ENCODE measurements at regions not wholly inside any gene's neighbourhood (a gene's known extent, or its start where the extent isn't known, plus 50 kb on each side); places are given as distances from the start of the nearest gene placed in this dataset.
"Not testable (repeated sequence)": the region's sequence is repeated elsewhere in the genome, so short reads cannot be mapped to it uniquely, and the experiment has no call there.

DNA sequence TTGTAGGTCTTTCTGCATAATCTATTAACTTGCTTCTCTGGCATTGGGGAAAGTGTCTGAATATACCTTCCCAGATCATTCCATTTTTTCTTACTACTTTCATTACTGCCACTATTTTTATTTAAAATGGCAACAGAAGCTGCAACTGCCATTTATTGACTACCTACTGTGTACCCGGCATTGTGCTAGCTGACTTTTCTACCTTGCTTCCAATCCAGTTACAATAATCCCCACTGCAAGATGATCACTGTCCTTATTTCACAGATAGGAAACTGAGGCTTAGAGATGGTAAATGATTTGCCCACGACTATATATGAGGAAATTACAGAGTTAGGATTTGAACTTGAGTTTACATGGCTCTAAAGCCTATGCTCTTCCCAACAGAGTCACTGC lies 129.0 kb downstream of the MAP3K7 start:
- H3K36me3 ChIP-seq (ENCODE audit: insufficient read depth, low read length, poor library complexity, severe bottlenecking) = no peaks in the 10 kb centered on the region
- ChIA-PET POLR2A (ENCODE audit: low non-redundant PET) (no interaction called here), CTCF (no interaction called here)
- no TSS peak for BruUV-seq (replicated peaks)
- H3K4me3 ChIP-seq (ENCODE audit: low read depth, low read length, poor library complexity, severe bottlenecking) = no peak overlapping the region
- no peak overlapping the region for H3K27ac ChIP-seq (ENCODE audit: low read depth, low read length, poor library complexity, severe bottlenecking)
- H3K27me3 ChIP-seq (replicated peaks; ENCODE audit: insufficient read depth, low read depth, low read length, poor library complexity) = no peaks in the 10 kb centered on the region
- intact Hi-C loops (cut with micrococcal nuclease; ENCODE audit: unreplicated experiment) = no loop called here
- TF ChIP-seq EZH2 (IDR thresholded peaks at IDR 0.05; ENCODE audit: borderline replicate concordance, low read depth, low read length, poor library complexity, severe bottlenecking) = no peak
- TF ChIP-seq, protein P1, sequence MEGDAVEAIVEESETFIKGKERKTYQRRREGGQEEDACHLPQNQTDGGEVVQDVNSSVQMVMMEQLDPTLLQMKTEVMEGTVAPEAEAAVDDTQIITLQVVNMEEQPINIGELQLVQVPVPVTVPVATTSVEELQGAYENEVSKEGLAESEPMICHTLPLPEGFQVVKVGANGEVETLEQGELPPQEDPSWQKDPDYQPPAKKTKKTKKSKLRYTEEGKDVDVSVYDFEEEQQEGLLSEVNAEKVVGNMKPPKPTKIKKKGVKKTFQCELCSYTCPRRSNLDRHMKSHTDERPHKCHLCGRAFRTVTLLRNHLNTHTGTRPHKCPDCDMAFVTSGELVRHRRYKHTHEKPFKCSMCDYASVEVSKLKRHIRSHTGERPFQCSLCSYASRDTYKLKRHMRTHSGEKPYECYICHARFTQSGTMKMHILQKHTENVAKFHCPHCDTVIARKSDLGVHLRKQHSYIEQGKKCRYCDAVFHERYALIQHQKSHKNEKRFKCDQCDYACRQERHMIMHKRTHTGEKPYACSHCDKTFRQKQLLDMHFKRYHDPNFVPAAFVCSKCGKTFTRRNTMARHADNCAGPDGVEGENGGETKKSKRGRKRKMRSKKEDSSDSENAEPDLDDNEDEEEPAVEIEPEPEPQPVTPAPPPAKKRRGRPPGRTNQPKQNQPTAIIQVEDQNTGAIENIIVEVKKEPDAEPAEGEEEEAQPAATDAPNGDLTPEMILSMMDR (conservative IDR thresholded peaks at IDR 0.05; ENCODE audit: low read depth, low read length) = no peak
- no peak for DNase-seq (ENCODE audit: low spot score)
- no peaks in the 10 kb centered on the region for H3K4me1 ChIP-seq (ENCODE audit: insufficient read depth, low read length, poor library complexity, severe bottlenecking)
- H3K9me3 ChIP-seq (ENCODE audit: low read depth, low read length, poor library complexity, severe bottlenecking) = no peaks in the 10 kb centered on the region

GRCh38 chr6:90456997-90457866 lies 129.6 kb downstream of the MAP3K7 start:
- DNase-seq (ENCODE audit: low spot score); BruUV-seq (replicated peaks); H3K9me3 ChIP-seq (ENCODE audit: low read depth, low read length, poor library complexity, severe bottlenecking); intact Hi-C loops (cut with micrococcal nuclease; ENCODE audit: unreplicated experiment); H3K4me3 ChIP-seq (ENCODE audit: low read depth, low read length, poor library complexity, severe bottlenecking); H3K27me3 ChIP-seq (replicated peaks; ENCODE audit: insufficient read depth, low read depth, low read length, poor library complexity); H3K4me1 ChIP-seq (ENCODE audit: insufficient read depth, low read length, poor library complexity, severe bottlenecking); CTCF ChIA-PET; H3K36me3 ChIP-seq (ENCODE audit: insufficient read depth, low read length, poor library complexity, severe bottlenecking); POLR2A ChIA-PET (ENCODE audit: low non-redundant PET); H3K27ac ChIP-seq (ENCODE audit: low read depth, low read length, poor library complexity, severe bottlenecking): not testable (repeated sequence)

DNA sequence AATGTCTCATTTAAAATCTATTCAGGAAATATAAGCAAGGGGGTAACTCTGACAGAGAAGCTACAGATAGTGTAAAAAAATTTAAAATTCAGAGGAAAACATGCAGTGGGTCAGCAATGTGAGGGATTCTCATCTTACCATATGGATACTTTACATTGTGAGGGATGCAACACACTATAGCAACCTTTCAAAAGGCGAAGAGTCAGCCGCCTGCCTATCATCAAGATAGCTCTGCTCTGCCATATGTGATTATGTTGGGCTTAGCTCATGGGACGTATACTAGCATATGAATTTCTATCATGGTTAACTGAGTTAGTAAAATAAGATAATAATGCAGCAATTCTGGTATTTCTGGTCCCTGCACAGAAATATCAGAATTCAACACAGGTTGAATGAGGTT lies 130.9 kb downstream of the MAP3K7 start:
- H3K9me3 ChIP-seq (ENCODE audit: low read depth, low read length, poor library complexity, severe bottlenecking) = no peaks in the 10 kb centered on the region
- no peaks in the 10 kb centered on the region for H3K36me3 ChIP-seq (ENCODE audit: insufficient read depth, low read length, poor library complexity, severe bottlenecking)
- H3K27me3 ChIP-seq (replicated peaks; ENCODE audit: insufficient read depth, low read depth, low read length, poor library complexity) = no peaks in the 10 kb centered on the region
- H3K4me3 ChIP-seq (ENCODE audit: low read depth, low read length, poor library complexity, severe bottlenecking) = no peak overlapping the region
- no peak overlapping the region for H3K27ac ChIP-seq (ENCODE audit: low read depth, low read length, poor library complexity, severe bottlenecking)
- POLR2A ChIA-PET (ENCODE audit: low non-redundant PET) = no interaction called here
- no peaks in the 10 kb centered on the region for H3K4me1 ChIP-seq (ENCODE audit: insufficient read depth, low read length, poor library complexity, severe bottlenecking)
- CTCF ChIA-PET = no interaction called here
- DNase-seq (ENCODE audit: low spot score) = no peak
- no TSS peak for BruUV-seq (replicated peaks)
- intact Hi-C loops (cut with micrococcal nuclease; ENCODE audit: unreplicated experiment) = no loop called here
- TF ChIP-seq, protein P1 (conservative IDR thresholded peaks at IDR 0.05; ENCODE audit: low read depth, low read length) = no peak
- no peak for TF ChIP-seq EZH2 (IDR thresholded peaks at IDR 0.05; ENCODE audit: borderline replicate concordance, low read depth, low read length, poor library complexity, severe bottlenecking)
